HCT116 (cell line): ENCODE measurements at regions not wholly inside any gene's neighbourhood (a gene's known extent, or its start where the extent isn't known, plus 50 kb on each side); places are given as distances from the start of the nearest gene placed in this dataset.
"Not testable (repeated sequence)": the region's sequence is repeated elsewhere in the genome, so short reads cannot be mapped to it uniquely, and the experiment has no call there.

ENCODE experiments used
- EGR1 ChIP-seq: IDR thresholded peaks from 2 replicates; pipeline ENCODE4 v1.6.1; 2012; ENCODE audit warnings: low read depth
- EZH2 ChIP-seq: fragments of 200-600 bp; sonication (generic); IDR thresholded peaks from 2 replicates; pipeline ENCODE4 v1.6.1; 2017; ENCODE audit warnings: antibody characterized with exemption, mixed run types
- POLR2A ChIP-seq: IDR thresholded peaks from 2 replicates; pipeline ENCODE4 v1.7.0; 2011; ENCODE audit warnings: borderline replicate concordance; ENCODE audit not compliant: insufficient read depth, insufficient read length; ENCODE audit errors: extremely low read depth
- RAD21 ChIP-seq: IDR thresholded peaks from 2 replicates; pipeline ENCODE4 v1.6.1; 2012; ENCODE audit warnings: low read depth, mild to moderate bottlenecking
- SIN3A ChIP-seq: IDR thresholded peaks from 2 replicates; pipeline ENCODE4 v1.6.1; 2012; ENCODE audit warnings: low read depth
- ZNF274 ChIP-seq: fragments of 200-500 bp; sonication (Bioruptor generic); IDR thresholded peaks from 2 replicates; pipeline ENCODE4 v1.6.1; 2014; ENCODE audit warnings: mild to moderate bottlenecking, low read depth, low read length, inconsistent platforms
- TF ChIP-seq, protein P1 (sequence below): IDR thresholded peaks from 2 replicates; pipeline ENCODE4 v1.6.1; 2012; ENCODE audit warnings: low read depth
- TF ChIP-seq, protein P2 (sequence below), 3 experiments: fragments of 200-600 bp in 1 of 3; sonication (generic) in 1 of 3; IDR thresholded peaks in 2 of 3; conservative IDR thresholded peaks in 1 of 3; 2 replicates each; pipeline ENCODE4 v1.5.1; 2012 to 2017; ENCODE audit warnings: low read depth in 2 of 3, low read length in 2 of 3, antibody characterized with exemption in 1 of 3, borderline replicate concordance in 1 of 3, control low read depth in 1 of 3, mild to moderate bottlenecking in 1 of 3, mixed read lengths in 1 of 3, mixed run types in 1 of 3, moderate library complexity in 1 of 3; ENCODE audit not compliant: insufficient read depth in 1 of 3
- TF ChIP-seq, protein P3 (sequence below): IDR thresholded peaks from 2 replicates; pipeline ENCODE4 v1.6.1; 2012

DNA sequence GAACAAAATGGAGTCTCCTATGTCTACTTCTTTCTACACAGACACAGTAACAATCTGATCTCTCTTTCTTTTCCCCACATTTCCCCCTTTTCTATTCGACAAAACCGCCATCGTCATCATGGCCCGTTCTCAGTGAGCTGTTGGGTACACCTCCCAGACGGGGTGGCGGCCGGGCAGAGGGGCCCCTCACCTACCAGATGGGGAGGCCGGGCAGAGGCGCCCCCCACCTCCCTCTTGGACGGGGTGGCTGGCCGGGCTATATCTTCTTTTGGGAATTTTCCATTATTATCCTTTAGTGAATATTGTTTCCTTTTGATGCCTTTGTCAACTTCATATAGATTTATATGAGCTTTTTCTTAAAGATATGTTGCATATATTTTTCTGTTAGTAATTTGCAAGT lies 53.4 kb upstream of the PMCH start:
- TF ChIP-seq SIN3A, RAD21, EGR1, ZNF274, EZH2, POLR2A: not testable (repeated sequence)
- TF ChIP-seq, protein P1, sequence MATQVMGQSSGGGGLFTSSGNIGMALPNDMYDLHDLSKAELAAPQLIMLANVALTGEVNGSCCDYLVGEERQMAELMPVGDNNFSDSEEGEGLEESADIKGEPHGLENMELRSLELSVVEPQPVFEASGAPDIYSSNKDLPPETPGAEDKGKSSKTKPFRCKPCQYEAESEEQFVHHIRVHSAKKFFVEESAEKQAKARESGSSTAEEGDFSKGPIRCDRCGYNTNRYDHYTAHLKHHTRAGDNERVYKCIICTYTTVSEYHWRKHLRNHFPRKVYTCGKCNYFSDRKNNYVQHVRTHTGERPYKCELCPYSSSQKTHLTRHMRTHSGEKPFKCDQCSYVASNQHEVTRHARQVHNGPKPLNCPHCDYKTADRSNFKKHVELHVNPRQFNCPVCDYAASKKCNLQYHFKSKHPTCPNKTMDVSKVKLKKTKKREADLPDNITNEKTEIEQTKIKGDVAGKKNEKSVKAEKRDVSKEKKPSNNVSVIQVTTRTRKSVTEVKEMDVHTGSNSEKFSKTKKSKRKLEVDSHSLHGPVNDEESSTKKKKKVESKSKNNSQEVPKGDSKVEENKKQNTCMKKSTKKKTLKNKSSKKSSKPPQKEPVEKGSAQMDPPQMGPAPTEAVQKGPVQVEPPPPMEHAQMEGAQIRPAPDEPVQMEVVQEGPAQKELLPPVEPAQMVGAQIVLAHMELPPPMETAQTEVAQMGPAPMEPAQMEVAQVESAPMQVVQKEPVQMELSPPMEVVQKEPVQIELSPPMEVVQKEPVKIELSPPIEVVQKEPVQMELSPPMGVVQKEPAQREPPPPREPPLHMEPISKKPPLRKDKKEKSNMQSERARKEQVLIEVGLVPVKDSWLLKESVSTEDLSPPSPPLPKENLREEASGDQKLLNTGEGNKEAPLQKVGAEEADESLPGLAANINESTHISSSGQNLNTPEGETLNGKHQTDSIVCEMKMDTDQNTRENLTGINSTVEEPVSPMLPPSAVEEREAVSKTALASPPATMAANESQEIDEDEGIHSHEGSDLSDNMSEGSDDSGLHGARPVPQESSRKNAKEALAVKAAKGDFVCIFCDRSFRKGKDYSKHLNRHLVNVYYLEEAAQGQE: not testable (repeated sequence)
- TF ChIP-seq, protein P2, sequence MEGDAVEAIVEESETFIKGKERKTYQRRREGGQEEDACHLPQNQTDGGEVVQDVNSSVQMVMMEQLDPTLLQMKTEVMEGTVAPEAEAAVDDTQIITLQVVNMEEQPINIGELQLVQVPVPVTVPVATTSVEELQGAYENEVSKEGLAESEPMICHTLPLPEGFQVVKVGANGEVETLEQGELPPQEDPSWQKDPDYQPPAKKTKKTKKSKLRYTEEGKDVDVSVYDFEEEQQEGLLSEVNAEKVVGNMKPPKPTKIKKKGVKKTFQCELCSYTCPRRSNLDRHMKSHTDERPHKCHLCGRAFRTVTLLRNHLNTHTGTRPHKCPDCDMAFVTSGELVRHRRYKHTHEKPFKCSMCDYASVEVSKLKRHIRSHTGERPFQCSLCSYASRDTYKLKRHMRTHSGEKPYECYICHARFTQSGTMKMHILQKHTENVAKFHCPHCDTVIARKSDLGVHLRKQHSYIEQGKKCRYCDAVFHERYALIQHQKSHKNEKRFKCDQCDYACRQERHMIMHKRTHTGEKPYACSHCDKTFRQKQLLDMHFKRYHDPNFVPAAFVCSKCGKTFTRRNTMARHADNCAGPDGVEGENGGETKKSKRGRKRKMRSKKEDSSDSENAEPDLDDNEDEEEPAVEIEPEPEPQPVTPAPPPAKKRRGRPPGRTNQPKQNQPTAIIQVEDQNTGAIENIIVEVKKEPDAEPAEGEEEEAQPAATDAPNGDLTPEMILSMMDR (IDR thresholded peaks at IDR 0.05 in 2 of 3, conservative IDR thresholded peaks at IDR 0.05 in 1 of 3; ENCODE audit: borderline replicate concordance in 1 of 3, insufficient read depth in 1 of 3, low read depth in 2 of 3, low read length in 2 of 3): not testable (repeated sequence)
- TF ChIP-seq, protein P3, sequence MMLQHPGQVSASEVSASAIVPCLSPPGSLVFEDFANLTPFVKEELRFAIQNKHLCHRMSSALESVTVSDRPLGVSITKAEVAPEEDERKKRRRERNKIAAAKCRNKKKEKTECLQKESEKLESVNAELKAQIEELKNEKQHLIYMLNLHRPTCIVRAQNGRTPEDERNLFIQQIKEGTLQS: not testable (repeated sequence)
